ENCODE measurements at regions not wholly inside any gene's neighbourhood (a gene's known extent, or its start where the extent isn't known, plus 50 kb on each side); places are given as distances from the start of the nearest gene placed in this dataset.

- no peak for TF ChIP-seq ZNF416 (tag by site-specific recombination; IDR thresholded peaks at IDR 0.05)
- no peak for TF ChIP-seq CTCF (tag by site-specific recombination; IDR thresholded peaks at IDR 0.05)
- no peak for TF ChIP-seq ZSCAN5A (tag by site-specific recombination; IDR thresholded peaks at IDR 0.05)
- no peak for TF ChIP-seq ZNF777 (tag by site-specific recombination; IDR thresholded peaks at IDR 0.05; ENCODE audit: borderline replicate concordance)
- no peak for TF ChIP-seq ZNF423 (tag by site-specific recombination; IDR thresholded peaks at IDR 0.05)
- TF ChIP-seq ZBTB7A (tag by site-specific recombination; IDR thresholded peaks at IDR 0.05; ENCODE audit: low read depth): no peak
- no peak for TF ChIP-seq ZNF830 (tag by site-specific recombination; IDR thresholded peaks at IDR 0.05; ENCODE audit: low read depth)
- TF ChIP-seq ZNF121 (tag by site-specific recombination; IDR thresholded peaks at IDR 0.05): no peak
- TF ChIP-seq ZNF18 (tag by site-specific recombination; IDR thresholded peaks at IDR 0.05): no peak
Observed at GRCh38 chr12:83408146-83408545, 721.4 kb downstream of the TMTC2 start.
